DMS153 (cell line): ENCODE measurements at regions not wholly inside any gene's neighbourhood (a gene's known extent, or its start where the extent isn't known, plus 50 kb on each side); places are given as distances from the start of the nearest gene placed in this dataset.

Experiments
- DNase-seq: peaks from one replicate; lab custom pipeline; 2025; lab: John Stamatoyannopoulos, UW

DNA sequence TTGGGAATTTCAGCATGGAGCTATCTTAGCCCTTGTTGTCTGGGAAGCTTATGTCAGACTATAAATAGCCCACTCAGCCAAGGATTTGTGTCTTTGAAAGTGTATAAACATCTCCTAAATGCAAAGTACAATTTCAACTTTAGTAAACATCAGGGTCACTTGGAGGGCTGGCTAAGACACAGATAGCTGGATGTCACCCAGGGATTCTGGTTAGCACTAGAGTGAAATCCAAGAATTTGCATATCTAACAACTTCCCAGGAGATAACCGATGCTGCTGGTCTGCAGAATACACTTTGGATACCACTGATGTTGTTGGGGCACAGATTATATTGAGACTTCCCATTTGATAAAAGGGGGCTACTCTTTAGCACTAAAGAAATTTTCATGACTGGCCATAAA, 130.9 kb downstream of the PAX1 start:
- no peak for DNase-seq

DNA sequence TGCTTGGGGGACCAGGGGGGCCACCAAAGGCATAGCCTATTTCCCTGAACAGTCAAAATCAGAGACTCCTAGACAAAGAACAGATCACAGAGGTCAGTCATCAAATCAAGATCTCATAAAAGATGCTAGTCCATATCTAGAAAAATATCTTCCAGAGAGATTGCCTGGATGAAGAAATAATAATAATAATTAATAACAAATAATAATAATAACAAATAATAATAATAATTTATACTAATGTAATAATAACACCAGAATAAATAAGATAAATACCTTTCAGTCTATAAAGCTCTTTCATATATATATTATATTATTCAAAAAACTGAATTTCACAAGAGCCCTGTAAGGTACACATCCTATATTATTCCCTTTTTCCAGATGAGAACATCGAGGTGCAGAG, 129.6 kb downstream of the PAX1 start:
- no peak for DNase-seq

DNA sequence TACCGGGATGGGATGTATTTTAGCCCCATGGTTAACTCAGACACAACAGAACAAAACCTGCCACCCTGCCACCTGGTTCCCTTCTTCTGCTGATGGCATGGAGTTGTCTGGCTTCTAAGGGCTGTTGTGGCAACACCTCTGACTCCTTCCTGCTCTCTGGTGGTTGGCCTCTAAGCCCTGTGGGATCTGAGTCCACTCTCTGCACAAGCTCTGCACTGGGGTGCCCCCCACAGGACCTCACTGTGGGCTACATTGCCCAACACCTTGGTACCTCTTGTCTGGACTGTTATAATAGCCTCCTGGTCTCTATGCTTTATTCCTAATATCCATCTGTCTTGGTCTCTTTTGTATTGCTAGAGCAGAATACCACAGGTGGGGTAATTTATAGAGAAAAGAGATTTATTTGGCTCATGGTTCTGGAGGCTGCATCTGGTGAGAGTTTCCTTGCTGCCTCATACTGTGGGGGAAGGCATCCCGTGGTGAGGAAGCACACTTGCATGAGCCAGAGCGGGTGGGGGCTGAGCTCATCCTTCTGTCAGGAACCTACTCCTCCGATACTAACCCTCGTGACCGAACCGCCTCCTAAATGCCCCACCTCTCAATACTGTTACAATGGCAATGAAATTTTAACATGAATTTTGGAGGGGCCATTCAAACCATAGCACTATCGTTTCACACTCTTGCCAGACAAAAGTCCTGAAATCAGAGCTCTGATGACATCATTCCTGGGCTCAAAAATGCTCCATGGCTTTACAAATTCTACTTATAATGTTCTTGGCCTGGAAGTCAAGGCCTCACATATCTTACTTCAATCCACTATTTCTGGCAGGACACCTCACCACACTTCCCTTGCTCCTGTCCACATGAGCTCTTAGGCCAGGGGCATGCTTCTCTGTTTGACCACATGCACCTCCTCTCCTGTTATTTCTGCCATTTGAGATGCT, 127.2 kb downstream of the PAX1 start:
- no peak for DNase-seq

DNA sequence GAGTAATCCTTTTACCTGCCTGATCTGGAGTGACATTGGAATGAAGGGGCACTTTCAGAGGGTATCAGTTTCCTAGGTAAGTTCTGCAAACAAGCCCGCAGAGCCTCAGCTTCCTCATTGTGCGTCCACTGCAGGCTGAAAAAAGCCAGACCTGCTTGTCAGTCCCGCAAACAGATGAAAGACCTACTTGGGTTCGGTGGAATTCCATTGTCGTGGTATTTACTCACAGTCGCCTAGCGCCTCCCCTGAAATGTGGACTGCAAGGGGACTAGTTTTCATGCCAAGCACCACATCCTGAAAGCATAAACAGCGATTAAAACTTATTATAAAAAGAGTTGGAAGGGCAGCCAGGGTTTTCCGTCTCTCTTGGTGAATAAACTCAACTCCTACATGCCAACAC, 121.5 kb downstream of the PAX1 start:
- DNase-seq = peak; percentile 49

DNA sequence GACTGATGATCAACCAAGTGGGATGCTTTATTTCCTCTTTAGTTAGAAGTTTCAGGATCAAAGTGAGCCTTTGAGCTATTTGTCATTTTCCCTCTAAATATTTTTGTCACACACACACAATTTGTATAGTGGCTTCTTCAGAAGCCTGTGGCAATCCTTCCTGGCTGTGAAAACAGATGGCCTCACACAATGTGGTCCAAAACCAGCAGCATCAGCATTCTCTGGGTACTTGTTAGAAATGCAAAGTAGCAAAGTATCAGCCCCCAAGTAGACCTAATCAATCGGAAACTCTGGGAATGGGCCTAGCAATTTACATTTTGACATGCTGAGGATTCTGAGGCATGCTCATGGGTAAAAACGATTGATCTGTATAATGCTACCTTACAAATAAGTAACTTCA, 115.9 kb downstream of the PAX1 start:
- no peak for DNase-seq

DNA sequence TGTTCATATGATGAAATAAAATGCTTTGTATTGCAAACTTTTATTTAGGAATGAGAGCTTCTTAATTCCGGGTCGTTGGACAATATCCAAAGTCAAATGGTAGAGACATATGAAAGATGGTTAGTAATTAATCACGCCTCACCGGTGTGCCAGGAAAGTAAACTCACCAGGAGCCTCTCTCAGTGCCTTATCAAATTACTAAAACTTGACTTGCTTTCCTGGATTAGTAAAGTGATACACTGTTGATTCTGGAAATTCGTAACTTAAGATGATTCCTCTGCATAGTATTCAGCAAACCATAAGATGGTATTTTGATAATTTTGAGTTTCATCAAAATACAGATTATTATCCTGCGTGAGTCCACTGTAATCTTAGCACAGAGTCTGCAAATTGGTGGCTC, 115.2 kb downstream of the PAX1 start:
- DNase-seq = no peak

DNA sequence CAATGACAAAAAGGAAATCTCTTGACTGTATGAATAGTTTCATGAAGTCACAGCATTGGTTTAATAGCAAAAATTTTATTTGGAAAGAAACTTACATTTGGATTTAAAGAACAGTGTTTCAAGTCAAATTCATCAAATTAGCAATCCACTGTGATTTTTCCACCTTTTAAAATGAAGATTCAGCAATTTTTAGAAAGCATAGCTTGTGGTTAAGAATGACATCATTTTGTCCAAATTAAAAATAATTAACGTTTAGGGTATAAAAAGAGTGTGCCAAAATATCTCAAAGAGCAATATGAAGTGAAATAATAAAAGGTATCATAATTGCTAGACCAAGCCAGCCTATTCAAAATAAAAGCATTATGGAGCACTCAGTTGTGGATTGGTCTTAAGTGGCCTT, 114.6 kb downstream of the PAX1 start:
- no peak for DNase-seq

DNA sequence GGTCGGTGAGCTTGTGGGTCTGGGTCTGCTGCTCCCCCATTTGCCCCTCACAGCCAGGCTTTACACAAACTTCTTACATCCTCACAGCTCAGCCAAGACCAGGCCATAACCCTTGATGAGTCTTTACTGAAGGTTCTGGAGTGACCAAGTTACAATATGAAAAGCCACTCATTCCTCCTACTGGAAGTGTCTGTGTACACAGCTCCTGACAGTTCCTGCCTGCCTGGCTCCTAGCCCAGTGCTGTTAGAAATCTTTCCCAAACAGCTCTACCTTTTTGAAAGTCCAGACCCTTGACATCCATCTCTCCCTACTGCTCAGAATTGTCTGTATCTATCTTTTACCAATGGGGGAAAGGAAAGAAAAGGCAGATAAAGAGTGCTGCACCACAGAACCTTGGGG, 106.9 kb downstream of the PAX1 start:
- peak; percentile 32 for DNase-seq

DNA sequence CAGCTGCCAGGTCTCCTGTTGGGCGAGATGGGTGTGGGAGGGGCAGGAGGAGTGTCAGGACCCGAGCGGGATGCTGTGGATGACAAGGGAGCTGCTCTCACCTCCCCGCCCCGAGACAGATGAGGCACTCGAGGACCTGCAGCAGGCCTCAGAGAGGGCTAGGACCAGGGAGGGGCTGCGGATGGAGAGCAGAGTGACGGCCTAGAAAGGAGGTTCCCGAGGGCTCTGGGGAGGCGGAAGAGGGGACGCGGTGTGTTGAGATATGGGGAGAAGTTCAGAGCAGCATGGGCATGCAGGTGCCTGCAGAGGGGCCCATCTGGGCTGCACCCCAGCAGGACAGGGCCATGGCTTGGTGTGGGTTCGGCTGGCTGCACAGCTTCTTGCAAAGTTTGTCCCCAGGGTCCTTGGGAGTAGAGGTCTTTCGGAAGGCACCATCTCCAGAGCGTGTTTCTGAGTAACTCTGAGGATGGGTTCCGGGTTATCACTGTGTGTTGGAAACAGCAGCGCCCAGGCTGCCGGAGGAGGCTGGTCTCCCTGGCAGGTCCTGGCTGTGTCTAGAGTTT, 104.6 kb downstream of the PAX1 start:
- no peak for DNase-seq

DNA sequence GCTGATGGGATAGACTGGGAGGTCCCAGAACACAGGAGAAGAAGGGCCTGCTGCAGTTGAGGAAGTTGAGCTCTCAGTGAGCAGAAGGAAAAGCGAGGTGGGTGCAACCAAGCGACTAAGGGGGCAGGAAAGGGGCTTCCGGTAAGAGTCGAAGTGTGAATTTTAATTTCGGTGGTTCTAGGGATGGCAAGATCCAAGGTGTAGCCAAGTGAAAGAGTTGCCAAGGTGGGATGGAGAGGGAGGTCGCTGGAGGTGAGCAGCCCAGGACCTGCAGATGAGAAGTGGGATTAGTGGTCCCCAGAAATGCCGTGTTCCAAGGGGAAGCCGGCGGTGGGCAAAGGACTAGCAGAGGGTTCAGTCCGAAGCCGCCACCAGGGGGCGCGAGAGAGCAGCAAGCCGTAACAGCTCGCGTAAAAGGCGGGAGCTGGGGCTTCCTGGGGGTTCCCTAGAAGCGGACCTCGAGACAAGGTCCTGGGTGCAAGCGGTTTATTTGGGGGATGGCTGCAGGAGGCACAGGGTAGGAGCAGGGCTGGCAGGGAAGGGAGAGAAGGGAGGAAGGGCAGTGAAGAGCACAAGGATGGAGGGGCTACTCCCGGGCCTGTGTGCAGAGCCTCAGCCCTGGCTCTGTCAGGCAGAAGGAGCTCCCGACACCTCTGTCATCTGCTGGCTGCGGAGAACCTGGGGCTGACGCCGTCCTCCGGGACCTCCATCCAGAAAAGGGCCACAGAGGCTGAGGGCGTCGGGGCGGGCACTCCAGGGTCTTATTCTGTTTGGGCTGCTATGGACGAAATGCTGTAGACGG, 103.6 kb downstream of the PAX1 start:
- no peak for DNase-seq

DNA sequence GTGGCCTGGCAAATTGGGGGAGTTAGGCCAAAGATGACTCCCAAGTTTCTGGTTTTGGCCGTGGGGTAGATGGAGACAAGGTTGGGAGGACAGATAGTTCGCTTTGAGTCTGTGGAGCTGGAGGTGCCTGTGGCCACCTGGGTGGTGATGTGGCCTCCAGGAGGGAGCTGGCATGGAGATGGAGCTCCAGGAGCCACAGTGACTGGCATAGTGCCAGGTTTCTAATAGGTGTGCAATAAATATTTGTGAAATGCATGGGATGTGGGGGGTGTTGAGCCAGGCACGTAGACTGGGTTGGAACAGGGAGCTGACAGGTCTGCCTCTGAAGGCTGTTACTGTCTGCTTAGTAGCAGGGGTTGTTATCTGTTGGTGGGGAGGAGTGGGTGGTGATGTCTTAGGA, 102.7 kb downstream of the PAX1 start:
- DNase-seq = no peak

DNA sequence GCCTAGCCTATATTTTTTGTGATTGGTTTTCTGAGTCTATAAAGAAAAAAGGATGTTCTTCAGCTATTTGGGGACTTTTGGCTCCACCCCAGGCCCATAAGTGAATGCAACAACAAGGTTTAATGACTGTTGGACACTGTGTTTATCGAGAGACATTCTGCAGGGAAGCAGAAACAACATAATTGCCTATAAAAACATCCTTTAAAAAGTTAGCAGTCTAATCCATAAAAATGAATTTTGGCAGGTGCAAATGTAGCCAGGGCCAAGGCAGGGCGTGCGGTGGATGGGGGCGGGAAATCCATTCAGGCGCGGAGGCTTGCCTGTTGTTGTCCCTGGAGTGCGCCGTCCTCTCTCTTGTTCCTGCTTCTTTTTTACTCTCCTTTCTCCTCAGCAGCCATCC, 99.3 kb downstream of the PAX1 start:
- no peak for DNase-seq

DNA sequence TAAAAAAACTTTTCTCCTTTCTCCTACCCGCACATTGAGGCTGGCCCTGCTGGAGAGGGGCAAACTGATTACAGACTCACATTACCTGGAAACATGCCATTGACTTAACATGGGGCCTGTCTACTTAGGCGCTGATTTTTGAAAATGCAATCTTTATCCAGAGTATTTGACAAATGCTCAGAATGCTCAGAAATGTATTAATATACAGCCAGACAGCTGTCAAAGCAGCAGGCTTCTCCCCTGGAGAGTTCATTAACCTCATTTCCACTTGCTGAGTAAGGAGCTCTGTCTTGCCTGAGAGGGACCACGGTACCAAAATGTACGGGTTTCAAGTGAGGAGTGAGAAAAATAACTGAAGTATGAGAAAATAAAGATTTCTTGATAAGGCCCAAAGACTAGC, 95.7 kb downstream of the PAX1 start:
- DNase-seq = no peak

DNA sequence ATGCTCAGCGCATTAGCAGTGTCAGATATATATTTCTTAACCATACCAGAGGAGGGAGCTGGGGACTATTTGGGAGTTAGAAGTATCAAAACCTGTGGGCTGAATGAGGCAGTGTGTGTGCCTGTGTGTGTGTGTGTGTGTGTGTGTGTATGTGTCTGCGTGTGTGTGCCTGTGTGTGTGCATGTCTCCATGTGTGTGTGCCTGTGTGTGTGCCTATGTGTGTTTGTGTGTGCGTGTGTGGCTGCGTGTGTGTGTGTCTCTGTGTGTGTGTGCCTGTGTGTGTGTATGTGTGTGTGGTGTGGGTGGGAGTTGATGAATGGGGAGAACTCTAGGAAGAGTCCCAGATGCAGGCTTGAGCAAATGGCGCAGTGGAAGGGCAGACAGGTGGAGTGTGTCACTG, 92.9 kb downstream of the PAX1 start:
- no peak for DNase-seq

DNA sequence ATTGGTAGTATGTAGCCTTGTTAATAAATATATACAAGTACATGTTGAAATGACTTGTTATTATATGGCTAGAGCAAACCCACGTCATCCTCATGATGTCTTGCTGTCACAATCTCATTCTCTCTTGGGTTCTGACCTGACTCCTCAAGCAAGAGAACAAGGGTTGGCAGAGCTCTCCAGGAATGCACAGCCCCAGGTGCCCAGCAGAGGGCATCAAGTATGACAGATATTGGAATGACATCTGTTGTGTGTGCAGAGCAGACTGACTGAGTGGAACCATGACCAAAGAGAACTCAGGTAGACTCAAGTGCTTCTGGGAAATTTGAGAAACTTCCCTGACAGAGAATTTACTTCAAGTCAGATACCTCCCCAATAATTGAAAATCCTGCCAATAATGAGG, 90.6 kb downstream of the PAX1 start:
- no peak for DNase-seq

DNA sequence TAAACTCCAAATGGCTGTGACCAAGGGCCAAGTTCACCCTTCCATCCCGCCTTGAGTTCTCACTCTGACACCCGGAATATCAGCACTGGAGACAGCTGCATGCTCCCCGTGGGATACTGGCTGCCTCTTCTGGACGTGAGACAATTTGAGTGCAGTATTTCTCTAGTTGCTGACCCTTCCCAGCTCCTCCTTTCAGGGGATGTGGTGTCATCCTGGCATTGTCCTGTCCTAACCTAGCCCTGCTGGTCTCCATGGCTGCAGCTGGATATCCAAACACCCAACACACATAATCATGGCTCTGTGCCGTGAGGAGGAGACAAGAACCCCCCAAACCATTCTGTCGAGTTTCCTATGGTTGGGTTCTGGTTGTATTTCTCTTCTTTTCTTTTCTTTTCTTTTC, 82.6 kb downstream of the PAX1 start:
- DNase-seq = no peak

DNA sequence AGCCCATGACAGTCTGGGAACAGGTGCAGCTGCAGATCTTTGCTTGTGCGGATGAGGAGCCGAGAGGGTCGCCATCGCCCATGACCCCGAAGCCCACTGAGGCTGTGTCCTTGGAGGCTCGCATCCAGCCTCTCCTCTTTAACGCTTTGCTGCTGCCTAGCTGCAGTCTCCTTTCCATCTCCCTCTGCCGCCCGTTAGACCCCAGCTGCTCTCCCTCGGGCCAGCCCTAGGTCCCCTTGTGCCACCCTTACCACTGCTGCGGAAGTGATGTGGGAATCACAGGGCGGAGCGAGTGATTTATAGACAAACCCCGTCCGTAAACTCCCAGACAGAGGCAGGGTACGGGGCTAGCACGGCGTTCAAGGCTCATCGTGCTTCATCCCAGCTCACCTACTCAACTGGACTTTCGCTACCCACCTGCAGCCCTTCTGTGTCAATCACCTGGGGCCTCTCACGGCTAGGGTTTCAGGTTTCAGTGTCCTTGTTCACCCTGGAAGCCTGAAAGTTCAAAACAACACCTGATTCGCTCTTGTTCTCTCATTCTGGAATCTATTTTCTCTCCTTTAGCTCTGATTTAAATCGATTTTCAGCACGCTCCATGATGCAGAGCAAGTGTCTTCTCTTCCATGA, 76.1 kb downstream of the PAX1 start:
- DNase-seq = peak; percentile 52

DNA sequence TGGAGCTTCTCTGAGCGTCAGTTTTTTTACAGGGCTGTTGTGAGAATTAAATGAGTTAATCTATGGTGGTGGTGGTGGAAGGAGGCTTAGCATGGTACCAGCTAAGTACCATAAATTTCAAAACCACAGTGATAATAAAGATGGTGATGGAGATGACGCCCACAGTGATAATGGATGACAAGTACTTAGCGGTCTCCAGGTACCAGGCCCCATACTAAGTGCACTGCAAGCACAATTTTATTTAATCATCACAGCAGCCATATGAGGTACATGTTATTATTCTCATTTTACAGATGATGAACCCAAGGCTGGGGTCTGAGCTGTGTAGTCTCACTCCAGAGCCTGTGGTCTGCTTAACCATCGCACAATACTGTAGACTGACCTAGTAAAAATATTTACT, 75.1 kb downstream of the PAX1 start:
- DNase-seq = no peak
